ENCODE measurements at regions not wholly inside any gene's neighbourhood (a gene's known extent, or its start where the extent isn't known, plus 50 kb on each side); places are given as distances from the start of the nearest gene placed in this dataset.

- FAIRE-seq = peak; percentile 55
- no peaks in the 10 kb centered on the region for H3K27me3 ChIP-seq (ENCODE audit: control insufficient read depth, insufficient read depth, low read length)
Observed at GRCh38 chr18:38301621-38302020, 736.0 kb upstream of the CELF4 start.

GRCh38 chr18:38297910-38298309 lies 732.3 kb upstream of the CELF4 start:
- no peak for FAIRE-seq
- DNase-seq (ENCODE audit: low read depth) = no peak
- no peaks in the 10 kb centered on the region for H3K27me3 ChIP-seq (ENCODE audit: control insufficient read depth, insufficient read depth, low read length)
- no peak for TF ChIP-seq CTCF (IDR thresholded peaks at IDR 0.05; ENCODE audit: insufficient read depth, low read length, severe bottlenecking)
- no peaks in the 10 kb centered on the region for H3K36me3 ChIP-seq (ENCODE audit: control insufficient read depth, insufficient read depth, low read length)
- H3K4me3 ChIP-seq (ENCODE audit: low read depth, low read length) = no peak overlapping the region

More at GRCh38 chr18:38301621-38302020, 736.0 kb upstream of the CELF4 start:
- peak; percentile 84 for DNase-seq (ENCODE audit: low read depth)
- Histone ChIP-seq H3K36me3 (ENCODE audit: control insufficient read depth, insufficient read depth, low read length) (no peaks in the 10 kb centered on the region), H3K4me3 (ENCODE audit: low read depth, low read length) (no peak overlapping the region)
- TF ChIP-seq CTCF (IDR thresholded peaks at IDR 0.05; ENCODE audit: insufficient read depth, low read length, severe bottlenecking) = no peak

- FAIRE-seq (no peak), DNase-seq (ENCODE audit: low read depth) (peak; percentile 51)
- TF ChIP-seq CTCF (IDR thresholded peaks at IDR 0.05; ENCODE audit: insufficient read depth, low read length, severe bottlenecking) = no peak
- Histone ChIP-seq H3K27me3 (ENCODE audit: control insufficient read depth, insufficient read depth, low read length) (no peaks in the 10 kb centered on the region), H3K36me3 (ENCODE audit: control insufficient read depth, insufficient read depth, low read length) (no peaks in the 10 kb centered on the region), H3K4me3 (ENCODE audit: low read depth, low read length) (no peak overlapping the region)
Observed at GRCh38 chr18:38290229-38290628, 724.6 kb upstream of the CELF4 start.

- TF ChIP-seq CTCF (IDR thresholded peaks at IDR 0.05; ENCODE audit: insufficient read depth, low read length, severe bottlenecking) = no peak
- H3K27me3 ChIP-seq (ENCODE audit: control insufficient read depth, insufficient read depth, low read length) = no peaks in the 10 kb centered on the region
- no peak for DNase-seq (ENCODE audit: low read depth)
- no peaks in the 10 kb centered on the region for H3K36me3 ChIP-seq (ENCODE audit: control insufficient read depth, insufficient read depth, low read length)
- FAIRE-seq = no peak
- no peak overlapping the region for H3K4me3 ChIP-seq (ENCODE audit: low read depth, low read length)
Observed at GRCh38 chr18:38284972-38285371, 719.4 kb upstream of the CELF4 start.

GRCh38 chr18:38263066-38263465 lies 697.5 kb upstream of the CELF4 start:
- no peak for DNase-seq (ENCODE audit: low read depth)
- H3K36me3 ChIP-seq (ENCODE audit: control insufficient read depth, insufficient read depth, low read length) = no peaks in the 10 kb centered on the region
- H3K27me3 ChIP-seq (ENCODE audit: control insufficient read depth, insufficient read depth, low read length) = no peaks in the 10 kb centered on the region
- no peak for FAIRE-seq
- no peak for TF ChIP-seq CTCF (IDR thresholded peaks at IDR 0.05; ENCODE audit: insufficient read depth, low read length, severe bottlenecking)
- H3K4me3 ChIP-seq (ENCODE audit: low read depth, low read length) = no peak overlapping the region

- Histone ChIP-seq H3K4me3 (ENCODE audit: low read depth, low read length) (no peak overlapping the region), H3K27me3 (ENCODE audit: control insufficient read depth, insufficient read depth, low read length) (no peaks in the 10 kb centered on the region), H3K36me3 (ENCODE audit: control insufficient read depth, insufficient read depth, low read length) (no peaks in the 10 kb centered on the region)
- no peak for DNase-seq (ENCODE audit: low read depth)
- no peak for TF ChIP-seq CTCF (IDR thresholded peaks at IDR 0.05; ENCODE audit: insufficient read depth, low read length, severe bottlenecking)
- FAIRE-seq = no peak
Observed at GRCh38 chr18:38262661-38263060, 697.1 kb upstream of the CELF4 start.

Measured in bronchial epithelial cell (primary cell).